ENCODE measurements at regions not wholly inside any gene's neighbourhood (a gene's known extent, or its start where the extent isn't known, plus 50 kb on each side); places are given as distances from the start of the nearest gene placed in this dataset.

DNA sequence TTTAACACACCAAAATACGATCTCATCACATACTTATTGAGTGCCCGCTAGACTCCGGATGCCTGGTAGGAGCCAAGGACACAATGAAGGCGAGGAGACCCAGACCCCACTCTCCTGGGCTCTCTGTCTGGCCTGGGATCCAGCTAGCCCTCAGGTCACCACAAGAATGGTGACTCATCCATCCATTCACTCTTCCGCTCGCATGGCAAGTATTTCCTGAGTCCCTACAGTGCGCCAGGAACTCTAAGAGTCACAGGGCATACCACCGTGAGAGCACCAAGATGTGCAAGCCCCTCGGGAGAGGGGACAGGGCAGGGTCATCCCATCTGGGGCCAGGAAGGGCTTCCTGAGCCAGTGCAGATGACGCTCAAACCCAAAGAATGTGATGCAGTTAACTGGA lies 101.6 kb upstream of the PRR20G start:
- TF ChIP-seq, protein P1, sequence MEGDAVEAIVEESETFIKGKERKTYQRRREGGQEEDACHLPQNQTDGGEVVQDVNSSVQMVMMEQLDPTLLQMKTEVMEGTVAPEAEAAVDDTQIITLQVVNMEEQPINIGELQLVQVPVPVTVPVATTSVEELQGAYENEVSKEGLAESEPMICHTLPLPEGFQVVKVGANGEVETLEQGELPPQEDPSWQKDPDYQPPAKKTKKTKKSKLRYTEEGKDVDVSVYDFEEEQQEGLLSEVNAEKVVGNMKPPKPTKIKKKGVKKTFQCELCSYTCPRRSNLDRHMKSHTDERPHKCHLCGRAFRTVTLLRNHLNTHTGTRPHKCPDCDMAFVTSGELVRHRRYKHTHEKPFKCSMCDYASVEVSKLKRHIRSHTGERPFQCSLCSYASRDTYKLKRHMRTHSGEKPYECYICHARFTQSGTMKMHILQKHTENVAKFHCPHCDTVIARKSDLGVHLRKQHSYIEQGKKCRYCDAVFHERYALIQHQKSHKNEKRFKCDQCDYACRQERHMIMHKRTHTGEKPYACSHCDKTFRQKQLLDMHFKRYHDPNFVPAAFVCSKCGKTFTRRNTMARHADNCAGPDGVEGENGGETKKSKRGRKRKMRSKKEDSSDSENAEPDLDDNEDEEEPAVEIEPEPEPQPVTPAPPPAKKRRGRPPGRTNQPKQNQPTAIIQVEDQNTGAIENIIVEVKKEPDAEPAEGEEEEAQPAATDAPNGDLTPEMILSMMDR (IDR thresholded peaks at IDR 0.05) = no peak
- TF ChIP-seq POLR2A (IDR thresholded peaks at IDR 0.05) = no peak
